ENCODE measurements at regions not wholly inside any gene's neighbourhood (a gene's known extent, or its start where the extent isn't known, plus 50 kb on each side); places are given as distances from the start of the nearest gene placed in this dataset.

- TF ChIP-seq CTCF (IDR thresholded peaks at IDR 0.05; ENCODE audit: extremely low read depth in 1 of 2, insufficient read depth in 1 of 2, low read depth in 1 of 2, low read length in 2 of 2) (no peak), MYC (IDR thresholded peaks at IDR 0.05; ENCODE audit: low read depth, low read length) (no peak), POLR2A (IDR thresholded peaks at IDR 0.05; ENCODE audit: low read depth, low read length) (no peak), FOS (IDR thresholded peaks at IDR 0.05; ENCODE audit: borderline replicate concordance, insufficient read depth, low read length) (no peak), GATA2 (IDR thresholded peaks at IDR 0.05; ENCODE audit: insufficient read depth, insufficient read length, low read depth, low read length) (no peak), EZH2 (IDR thresholded peaks at IDR 0.05; ENCODE audit: borderline replicate concordance, low read depth, low read length, severe bottlenecking) (no peak), JUN (IDR thresholded peaks at IDR 0.05; ENCODE audit: borderline replicate concordance, insufficient read depth, insufficient read length, low read depth) (peak; percentile 85), POLR2AphosphoS5 (IDR thresholded peaks at IDR 0.05; ENCODE audit: insufficient read depth, low read depth, low read length) (no peak), MAX (IDR thresholded peaks at IDR 0.05; ENCODE audit: insufficient read depth, insufficient read length) (no peak)
Measured at GRCh38 chr6:134447883-134448387, 130.0 kb upstream of the SGK1 start.

All from endothelial cell of umbilical vein (primary cell).